ENCODE measurements at regions not wholly inside any gene's neighbourhood (a gene's known extent, or its start where the extent isn't known, plus 50 kb on each side); places are given as distances from the start of the nearest gene placed in this dataset.

DNA sequence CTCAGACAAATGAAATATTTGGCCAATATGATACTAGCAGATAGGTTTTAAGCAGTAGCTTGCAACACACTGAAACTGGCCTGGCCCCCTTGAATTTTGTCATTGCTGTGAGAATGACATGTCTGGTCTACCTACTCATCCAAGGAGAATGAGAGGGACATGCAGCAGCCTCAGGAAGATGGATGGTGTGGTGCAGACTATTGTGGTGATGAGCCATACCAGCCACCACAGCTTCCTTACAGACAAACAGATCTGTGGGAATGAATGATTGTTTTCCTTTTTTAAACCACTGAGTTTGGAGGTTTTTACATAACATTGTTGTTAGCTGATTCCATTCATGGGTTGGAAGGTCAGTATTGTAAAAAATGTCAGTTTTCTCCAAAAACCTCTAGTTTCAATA, 133.7 kb upstream of the POU1F1 start:
- no peak for DNase-seq

- DNase-seq, result peak in 1 of 5 experiments; percentile 59
Measured at GRCh38 chr3:87398168-87398801, 121.9 kb upstream of the POU1F1 start.

- peak in 1 of 5 experiments; percentile 32 for DNase-seq
Measured at GRCh38 chr3:87397211-87397610, 120.8 kb upstream of the POU1F1 start.

DNA sequence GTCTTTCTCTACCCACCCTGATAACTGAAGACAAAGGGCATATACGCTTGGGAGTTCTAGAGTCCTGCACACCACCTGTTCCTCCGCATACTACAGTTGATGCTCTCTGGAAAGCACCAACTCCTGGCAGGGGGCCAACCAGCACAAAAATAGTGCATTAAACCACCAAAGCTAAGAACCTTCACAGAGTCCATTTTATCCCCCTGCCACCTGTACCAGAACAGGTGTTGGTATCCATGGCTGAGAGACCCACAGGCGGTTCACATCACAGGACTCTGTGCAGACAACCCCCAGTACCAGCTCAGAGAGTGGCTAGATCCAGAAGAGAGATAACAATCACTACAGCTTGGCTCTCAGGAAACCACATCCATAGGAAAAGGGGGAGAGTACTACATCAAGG, 114.4 kb upstream of the POU1F1 start:
- DNase-seq, result no peak

GRCh38 chr3:87390353-87390752, 114.0 kb upstream of the POU1F1 start:
- DNase-seq, result no peak

DNA sequence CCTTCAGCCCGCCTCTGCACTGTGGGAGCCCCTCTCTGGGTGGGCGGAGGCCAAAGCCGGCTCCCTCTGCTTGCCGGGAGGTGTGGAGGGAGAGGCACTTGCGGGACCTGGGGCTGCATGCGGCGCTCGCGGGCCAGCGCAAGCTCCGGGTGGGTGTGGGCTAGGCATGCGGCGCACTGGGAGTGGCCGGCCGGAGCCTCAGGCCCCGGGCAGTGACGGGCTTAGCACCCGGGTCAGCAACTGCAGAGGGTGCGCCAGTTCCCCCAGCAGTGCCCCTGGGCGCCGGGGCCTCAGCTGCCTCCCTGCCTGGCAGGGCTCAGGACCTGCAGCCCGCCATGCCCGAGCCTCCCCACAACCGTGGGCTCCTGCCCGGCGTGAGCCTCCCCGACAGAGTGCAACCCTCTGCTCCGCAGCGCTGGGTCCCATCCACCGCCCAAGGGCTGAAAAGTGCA, 98.9 kb upstream of the POU1F1 start:
- DNase-seq, result no peak

- DNase-seq, result no peak
Measured at GRCh38 chr3:87370007-87370406, 93.6 kb upstream of the POU1F1 start.

DNA sequence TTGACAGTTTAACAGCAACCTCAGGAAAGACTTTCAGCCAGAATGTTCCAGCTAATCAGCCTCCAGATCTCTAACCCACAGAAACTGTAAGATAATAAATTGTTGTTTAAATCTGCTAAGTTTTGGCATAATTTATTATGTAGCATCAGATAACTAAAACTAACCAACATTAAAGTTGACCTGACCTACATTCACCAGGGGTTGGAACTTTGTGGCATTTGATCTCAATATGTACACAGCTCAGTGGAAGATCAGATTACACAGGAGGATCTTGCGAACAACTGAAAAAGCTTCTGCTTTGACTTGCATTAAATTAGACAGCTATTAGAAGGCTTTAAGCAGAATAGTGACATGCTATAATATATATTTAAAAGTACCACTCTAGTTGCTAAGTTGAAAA, 91.4 kb upstream of the POU1F1 start:
- peak in 1 of 5 experiments; percentile 47 for DNase-seq

DNA sequence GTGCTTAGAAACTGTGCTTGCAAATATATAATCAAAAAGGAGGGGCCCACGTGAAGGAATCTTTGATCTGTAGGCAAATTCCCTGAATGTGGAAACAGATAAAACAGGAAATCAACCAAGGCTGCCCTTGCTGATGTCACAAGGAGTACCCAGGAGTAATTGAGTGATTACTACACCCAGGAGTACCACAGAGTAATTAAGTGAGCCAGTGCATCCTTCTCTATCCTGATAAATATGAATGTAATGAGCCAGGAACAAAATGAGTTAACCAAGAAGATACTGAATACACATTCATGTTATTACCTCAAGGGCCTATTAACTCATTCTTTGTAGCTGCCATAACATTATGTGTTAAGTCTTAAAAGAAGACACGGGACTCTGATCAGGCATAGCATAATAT, 87.3 kb upstream of the POU1F1 start:
- no peak for DNase-seq

GRCh38 chr3:87361956-87362355, 85.6 kb upstream of the POU1F1 start:
- no peak for DNase-seq

GRCh38 chr3:87361271-87361670, 84.9 kb upstream of the POU1F1 start:
- DNase-seq, result no peak

GRCh38 chr3:87359826-87360225, 83.4 kb upstream of the POU1F1 start:
- no peak for DNase-seq

GRCh38 chr3:87359025-87359424, 82.6 kb upstream of the POU1F1 start:
- DNase-seq, result no peak

DNA sequence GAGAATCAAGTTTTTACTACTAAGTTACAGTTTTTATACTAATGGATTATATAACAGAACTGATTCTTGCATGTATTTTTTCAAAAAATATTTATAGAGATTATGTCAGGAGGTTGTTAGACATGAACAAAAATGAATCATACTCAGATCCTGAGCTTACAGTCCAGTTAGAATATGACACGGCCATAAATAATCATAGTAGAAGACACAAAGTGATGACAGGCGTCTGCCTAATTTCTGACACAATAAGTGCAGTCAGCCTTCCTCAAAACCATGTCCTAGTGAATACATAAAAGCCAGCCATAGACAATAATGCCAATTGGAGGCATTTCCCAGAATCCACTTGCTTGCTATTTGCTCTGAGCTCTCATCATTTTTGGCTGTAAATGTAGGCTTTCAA, 81.7 kb upstream of the POU1F1 start:
- DNase-seq, result no peak

GRCh38 chr3:87354398-87354797, 78.0 kb upstream of the POU1F1 start:
- DNase-seq, result no peak

DNA sequence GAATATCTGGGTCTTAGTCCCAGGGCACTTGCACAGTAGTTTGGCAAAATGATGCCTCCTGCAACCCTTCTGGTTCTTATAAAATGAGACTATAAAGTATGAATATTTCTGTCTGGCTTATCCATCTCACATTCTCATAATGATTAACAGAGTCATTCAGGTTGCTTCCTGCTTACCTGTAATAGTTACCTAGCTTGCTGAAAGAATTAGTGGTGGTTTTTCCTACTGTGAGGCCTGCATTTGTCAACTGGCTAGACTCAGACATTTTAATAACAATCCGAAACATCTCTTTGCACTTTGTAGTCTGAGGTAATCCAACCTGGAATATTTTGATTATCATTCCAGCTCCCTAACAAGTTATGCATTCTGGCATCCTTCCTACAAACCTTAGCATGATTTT, 75.6 kb upstream of the POU1F1 start:
- DNase-seq, result no peak

DNA sequence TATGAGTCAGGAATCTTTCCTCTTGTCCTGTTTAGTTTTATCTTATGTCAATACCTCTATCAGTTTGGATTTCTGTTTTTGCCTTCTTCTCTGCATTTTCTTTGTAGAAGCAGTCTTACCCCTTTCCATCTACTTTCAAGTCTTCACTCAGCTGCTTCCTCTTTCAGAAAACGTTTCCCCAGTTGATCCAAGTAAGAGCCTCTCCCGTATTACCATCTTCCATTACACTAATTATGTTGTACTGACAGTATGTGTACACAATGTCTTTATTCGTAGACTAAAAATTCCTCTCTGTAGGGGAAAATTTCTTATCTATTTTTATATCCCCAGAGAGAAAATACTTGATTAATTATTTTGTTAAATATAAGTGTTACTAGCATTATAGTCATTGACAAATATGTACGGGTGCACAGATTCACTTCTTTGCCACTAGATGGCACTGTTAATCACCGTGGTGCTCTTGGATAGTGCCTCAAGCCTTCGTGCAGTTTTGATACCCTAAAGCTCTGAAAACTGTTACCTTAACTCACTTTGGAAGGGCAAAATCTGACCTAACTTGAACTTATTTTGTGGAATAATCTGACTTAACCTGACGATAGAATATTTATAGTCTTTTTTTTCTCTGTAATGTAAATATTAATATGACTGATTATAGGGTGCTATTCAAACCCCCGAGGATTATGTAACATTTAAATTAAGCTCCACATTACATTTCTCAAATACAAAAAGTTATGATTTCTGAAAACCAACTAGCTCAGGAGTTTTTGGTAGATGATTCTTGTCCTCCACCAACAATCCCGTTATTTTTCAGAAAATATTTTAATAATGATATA, 74.2 kb upstream of the POU1F1 start:
- DNase-seq, result peak in 2 of 5 experiments; percentile 16 to 56

DNA sequence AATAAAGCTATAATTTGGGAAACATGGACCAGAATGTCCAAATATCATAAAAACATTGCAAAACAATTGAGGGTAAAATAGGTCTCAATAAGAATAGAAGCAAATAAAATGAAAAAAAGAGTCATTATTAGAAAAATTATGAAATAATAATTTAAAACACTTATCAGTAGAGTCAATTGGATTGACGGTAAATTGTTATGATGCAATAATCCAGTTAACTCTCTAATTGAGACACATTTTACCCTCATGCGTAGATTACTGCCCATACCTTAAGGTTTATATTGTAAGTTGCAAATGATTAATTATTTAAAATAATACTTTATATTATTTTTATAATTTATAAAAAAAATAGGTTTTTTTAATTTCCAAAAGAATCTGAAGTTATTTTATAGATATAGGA, 73.4 kb upstream of the POU1F1 start:
- DNase-seq, result no peak

GRCh38 chr3:87336761-87337160, 60.4 kb upstream of the POU1F1 start:
- no peak for DNase-seq

GRCh38 chr3:87335931-87336330, 59.5 kb upstream of the POU1F1 start:
- DNase-seq, result no peak

DNA sequence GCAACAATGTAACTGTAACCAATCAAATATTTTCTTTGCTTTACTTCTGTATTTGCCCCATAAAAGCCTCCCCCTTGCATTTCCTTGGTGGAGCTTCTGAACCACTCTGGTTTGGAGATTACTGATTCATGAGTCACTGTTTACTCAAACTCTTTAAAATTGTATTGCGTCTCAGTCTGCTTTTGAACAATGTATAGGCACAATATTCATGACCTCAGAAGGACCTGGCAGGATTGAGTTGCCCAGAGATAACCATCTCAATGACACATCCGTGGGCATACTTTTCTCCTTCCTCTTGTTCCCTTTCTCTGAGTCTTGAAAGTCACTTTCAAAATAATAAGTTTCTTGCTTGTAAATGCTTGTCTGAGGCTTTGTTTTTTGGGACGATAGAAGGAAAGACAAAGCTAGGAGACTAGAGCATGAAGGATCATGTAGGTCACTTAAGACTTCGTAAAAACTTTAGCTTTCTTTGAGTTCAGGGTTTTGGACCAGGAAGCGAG, 57.1 kb upstream of the POU1F1 start:
- peak in 1 of 5 experiments; percentile 88 for DNase-seq

DNA sequence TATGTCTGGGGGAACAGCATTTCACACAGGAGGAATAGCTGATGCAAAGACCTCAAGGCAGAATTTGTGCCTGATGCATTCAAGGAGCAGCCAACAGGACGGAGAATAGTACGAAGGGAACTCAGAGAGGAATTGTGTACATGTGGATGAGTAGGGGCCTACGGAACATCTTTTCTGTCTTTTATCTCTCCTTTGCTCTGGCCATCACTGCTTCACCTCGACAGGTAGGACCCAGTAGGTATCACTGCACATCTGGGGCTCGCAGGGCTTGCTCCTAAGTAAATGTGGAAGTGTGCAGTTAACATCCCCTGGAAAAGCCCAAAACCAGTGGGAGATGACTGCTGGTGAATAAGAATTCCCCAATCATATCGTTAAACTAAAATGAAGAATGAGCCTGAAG, 56.4 kb upstream of the POU1F1 start:
- no peak for DNase-seq

DNA sequence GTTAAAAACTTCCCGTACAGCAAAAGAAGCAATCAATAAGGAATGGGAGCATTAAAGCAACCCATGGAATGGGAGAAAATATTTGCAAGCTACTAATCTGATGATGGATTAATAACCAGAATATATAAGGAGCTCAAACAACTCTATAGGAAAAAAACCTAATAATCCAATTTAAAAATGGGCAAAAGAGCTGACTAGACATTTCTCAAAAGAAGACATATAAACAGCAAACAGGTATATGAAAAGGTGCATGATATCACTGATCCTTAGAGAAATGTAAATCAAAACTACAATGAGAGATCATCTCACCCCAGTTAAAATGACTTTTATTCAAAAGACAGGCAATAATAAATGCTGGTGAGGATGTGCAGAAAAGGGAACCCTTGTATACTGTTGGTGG, 52.7 kb upstream of the POU1F1 start:
- no peak for DNase-seq

Data from T-helper 2 cell (primary cell).